ENCODE measurements at regions not wholly inside any gene's neighbourhood (a gene's known extent, or its start where the extent isn't known, plus 50 kb on each side); places are given as distances from the start of the nearest gene placed in this dataset.

GRCh38 chr11:112773264-112773663 is 188.0 kb upstream of the NCAM1 start (continued):
- TF ChIP-seq CHD7 (IDR thresholded peaks at IDR 0.05; ENCODE audit: insufficient replicate concordance, low read length) (no peak), RFX5 (IDR thresholded peaks at IDR 0.05; ENCODE audit: borderline replicate concordance, low read depth, low read length) (no peak), EGR1 (IDR thresholded peaks at IDR 0.05; ENCODE audit: borderline replicate concordance, low read depth, low read length) (no peak), TCF12 (IDR thresholded peaks at IDR 0.05; ENCODE audit: low read depth, low read length) (no peak), SP1 (IDR thresholded peaks at IDR 0.05; ENCODE audit: low read depth, low read length) (no peak), CEBPB (IDR thresholded peaks at IDR 0.05; ENCODE audit: low read depth, low read length) (no peak), SP2 (IDR thresholded peaks at IDR 0.05; ENCODE audit: low read length) (no peak), ATF3 (IDR thresholded peaks at IDR 0.05; ENCODE audit: insufficient read depth, low read depth, low read length) (no peak), ZNF274 (IDR thresholded peaks at IDR 0.05; ENCODE audit: borderline replicate concordance, extremely low read depth, low read length) (no peak), EP300 (IDR thresholded peaks at IDR 0.05; ENCODE audit: borderline replicate concordance in 1 of 2, low read depth in 2 of 2, low read length in 2 of 2) (no peak), BRCA1 (IDR thresholded peaks at IDR 0.05; ENCODE audit: low read depth, low read length) (no peak), GABPA (IDR thresholded peaks at IDR 0.05; ENCODE audit: borderline replicate concordance, insufficient read depth, low read length) (no peak)

All from H1 (cell line).